K562 (cell line): ENCODE measurements at regions not wholly inside any gene's neighbourhood (a gene's known extent, or its start where the extent isn't known, plus 50 kb on each side); places are given as distances from the start of the nearest gene placed in this dataset.

Experiments
- ATAC-seq: fragments of 200-7000 bp; cut with Tn5 transposase; 3 replicates; pipeline ENCODE4 v1.9.1; 2020; ENCODE audit warnings: moderate library complexity
- BruUV-seq: library from RNA; stranded (reverse); fragments of 400-500 nt; replicated peaks from 2 replicates; lab custom pipeline; 2021; lab: Mats Ljungman, UMichigan
- CTCF ChIA-PET: fragments of 300-600 bp; formaldehyde crosslinking; extraction: SDS; loops from one replicate; lab custom pipeline; 2021; ENCODE audit warnings: low intra/inter-chr PET ratio; lab: Yijun Ruan, JAX
- POLR2A ChIA-PET: fragments of 300-600, 350-650 bp; sonication (Branson Sonifier 250); formaldehyde crosslinking; extraction: SDS; loops from one replicate; lab custom pipeline; 2021; ENCODE audit warnings: antibody characterized with exemption, inconsistent platforms; lab: Yijun Ruan, JAX
- DNase-seq, 4 experiments: peaks; one replicate each; pipeline versions ENCODE4 v3.0.0 to v3.0.0-alpha.2; 2011 to 2018; ENCODE audit warnings: low spot score in 3 of 4, mixed read lengths in 3 of 4; ENCODE audit errors: extremely low read depth in 1 of 4
- FAIRE-seq: peaks from 2 replicates; lab custom pipeline; 2011; peaks lifted over from hg19 to GRCh38; lab: Jason Lieb, UNC
- H2AFZ ChIP-seq: 2 replicates; pipeline ENCODE4 v1.6.0; 2011; ENCODE audit warnings: low read depth, low read length, control low read depth, inconsistent platforms
- H3K27ac ChIP-seq: fragments of 200-600 bp; 3 replicates; pipeline ENCODE4 v1.8.0; 2011; ENCODE audit warnings: low read depth, mild to moderate bottlenecking, control low read depth, inconsistent platforms, low read length, moderate library complexity, mixed read lengths; ENCODE audit errors: extremely low read depth
- H3K27me3 ChIP-seq, 2 experiments: fragments of 300-600 bp in 1 of 2; 2 replicates in 1 of 2; 3 replicates in 1 of 2; pipeline versions ENCODE4 v1.6.0 to v1.8.0; 2011; ENCODE audit warnings: inconsistent platforms in 2 of 2, low read length in 2 of 2, mild to moderate bottlenecking in 1 of 2, mixed read lengths in 1 of 2, moderate library complexity in 1 of 2; ENCODE audit not compliant: control insufficient read depth in 2 of 2, insufficient read depth in 2 of 2
- H3K36me3 ChIP-seq: fragments of 300-600 bp; 3 replicates; pipeline ENCODE4 v1.8.0; 2011; ENCODE audit warnings: mild to moderate bottlenecking, low read length, inconsistent platforms; ENCODE audit not compliant: control insufficient read depth, insufficient read depth
- H3K4me1 ChIP-seq, 2 experiments: fragments of 200-600 bp in 1 of 2; replicated peaks in 1 of 2; 2 replicates in 1 of 2; 3 replicates in 1 of 2; pipeline versions ENCODE4 v1.5.1 to v1.8.0; 2011; ENCODE audit warnings: inconsistent platforms in 2 of 2, low read length in 2 of 2, mild to moderate bottlenecking in 1 of 2, mixed read lengths in 1 of 2, moderate library complexity in 1 of 2; ENCODE audit not compliant: control insufficient read depth in 2 of 2, insufficient read depth in 2 of 2
- H3K4me2 ChIP-seq: 2 replicates; pipeline ENCODE4 v1.6.1; 2011; ENCODE audit warnings: low read length, control low read depth, inconsistent platforms, mixed read lengths; ENCODE audit not compliant: insufficient read depth
- H3K4me3 ChIP-seq: fragments of 200-600 bp; sonication (generic), shearing (Covaris generic); 2 replicates; pipeline ENCODE4 v1.5.1; 2016; ENCODE audit warnings: control low read depth, inconsistent platforms
- H3K79me2 ChIP-seq: fragments of 200-600 bp; 3 replicates; pipeline ENCODE4 v1.8.0; 2011; ENCODE audit warnings: low read length, inconsistent platforms; ENCODE audit not compliant: control insufficient read depth, insufficient read depth
- H3K9ac ChIP-seq, 2 experiments: 2 replicates each; pipeline versions ENCODE4 v1.6.0 to v1.6.1; 2011; ENCODE audit warnings: low read depth in 2 of 2, low read length in 2 of 2, control low read depth in 1 of 2, inconsistent platforms in 1 of 2, mild to moderate bottlenecking in 1 of 2, mixed read lengths in 1 of 2; ENCODE audit not compliant: insufficient read depth in 1 of 2
- H3K9me1 ChIP-seq: one replicate; pipeline ENCODE4 v1.6.0; 2011; ENCODE audit warnings: inconsistent platforms, mild to moderate bottlenecking, low read length, moderate library complexity; ENCODE audit not compliant: control insufficient read depth, insufficient read depth
- H3K9me3 ChIP-seq: replicated peaks from 2 replicates; pipeline ENCODE4 v1.5.1; 2011; ENCODE audit warnings: low read depth, low read length, inconsistent platforms; ENCODE audit not compliant: control insufficient read depth, insufficient read depth
- H4K20me1 ChIP-seq: replicated peaks from 2 replicates; pipeline ENCODE4 v1.6.1; 2011; ENCODE audit warnings: low read length, inconsistent platforms, mixed read lengths; ENCODE audit not compliant: control insufficient read depth, insufficient read depth
- BCL6 ChIP-seq: fragments of 250-450 bp; sonication (Bioruptor Pico); IDR thresholded peaks from 2 replicates; pipeline ENCODE4 v1.4.0; 2020
- BDP1 ChIP-seq: IDR thresholded peaks from 3 replicates; pipeline ENCODE4 v1.6.1; 2011; ENCODE audit not compliant: insufficient read length, insufficient read depth
- BRCA1 ChIP-seq, 2 experiments: fragments of 450-650 bp in 1 of 2; sonication (generic) in 1 of 2; formaldehyde crosslinking in 1 of 2; IDR thresholded peaks; 2 replicates each; pipeline versions ENCODE4 v1.5.0 to v1.6.1; 2017 to 2020; ENCODE audit warnings: mild to moderate bottlenecking in 1 of 2, missing genetic modification reagents in 1 of 2
- COPS2 ChIP-seq: fragments of 450-650 bp; conservative IDR thresholded peaks from 2 replicates; pipeline ENCODE4 v1.6.1; 2016; ENCODE audit warnings: mild to moderate bottlenecking, moderate library complexity
- GATAD2A ChIP-seq: fragments of 450-650 bp; IDR thresholded peaks from 2 replicates; pipeline ENCODE4 v1.6.1; 2017
- PTRF ChIP-seq: fragments of 450-650 bp; IDR thresholded peaks from 2 replicates; pipeline ENCODE4 v1.6.1; 2016; ENCODE audit warnings: mild to moderate bottlenecking, missing genetic modification characterization, missing compliant biosample characterization
- ZNF239 ChIP-seq: fragments of 250-450 bp; sonication (Bioruptor Pico); IDR thresholded peaks from 2 replicates; pipeline ENCODE4 v1.4.0; 2020; ENCODE audit warnings: mild to moderate bottlenecking
- ZNF316 ChIP-seq: fragments of 450-650 bp; IDR thresholded peaks from 2 replicates; pipeline ENCODE4 v1.6.1; 2016
- ZNF347 ChIP-seq: fragments of 450-650 bp; formaldehyde crosslinking; IDR thresholded peaks from 2 replicates; pipeline ENCODE4 v1.4.0; 2020; ENCODE audit warnings: low read depth, mild to moderate bottlenecking, moderate library complexity
- WGBS: fragments of 100-300 bp; shearing (Covaris generic); methylation state at CpG from one replicate; pipeline ENCODE4 v1.1.6; 2016; ENCODE audit warnings: low coverage, mixed read lengths; ENCODE audit not compliant: insufficient coverage; ENCODE audit errors: missing lambda C conversion rate; 5-methylcytosine and 5-hydroxymethylcytosine counted together
- in situ Hi-C: fragments of 300-500 bp; cut with MboI; formaldehyde crosslinking; loops from 4 replicates; pipeline ENCODE4 v1.15.0; 2018; ENCODE audit warnings: inconsistent platforms, mixed read lengths
- intact Hi-C: fragments of 100-400 bp; cut with micrococcal nuclease; formaldehyde crosslinking; loops from 2 replicates; pipeline ENCODE4 v1.14.2; 2022
- TF ChIP-seq, protein P1 (sequence below): fragments of 450-650 bp; formaldehyde crosslinking; IDR thresholded peaks from 2 replicates; pipeline ENCODE4 v1.4.0; 2022; ENCODE audit warnings: missing genetic modification characterization
- TF ChIP-seq, protein P2 (sequence below): fragments of 450-650 bp; formaldehyde crosslinking; IDR thresholded peaks from 2 replicates; pipeline ENCODE4 v1.4.0; 2020; ENCODE audit warnings: mild to moderate bottlenecking, moderate library complexity
- TF ChIP-seq, protein P3 (sequence below): fragments of 450-650 bp; IDR thresholded peaks from 2 replicates; pipeline ENCODE4 v1.6.1; 2014; ENCODE audit warnings: low read depth, mild to moderate bottlenecking, moderate library complexity, borderline replicate concordance

DNA sequence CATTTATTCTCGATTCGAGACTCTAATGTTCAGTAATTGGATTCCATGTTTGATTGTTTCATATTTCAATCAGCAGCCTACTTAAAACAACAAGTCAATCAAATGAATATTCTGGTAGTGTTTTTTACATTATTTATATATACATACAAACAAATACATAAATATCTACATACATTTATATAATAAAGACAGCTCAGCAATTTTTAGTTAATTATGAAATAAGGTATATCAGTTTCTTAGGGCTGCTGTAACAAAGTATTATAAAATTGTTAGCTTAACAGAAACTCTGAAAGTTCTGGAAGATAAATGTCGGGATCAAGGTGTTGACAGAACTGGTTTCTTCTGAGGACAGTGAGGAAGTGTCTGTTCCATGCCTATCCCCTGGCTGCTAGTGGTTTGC is 105.9 kb downstream of the MGST1 start:
- no TSS peak for BruUV-seq
- ATAC-seq (no peak), FAIRE-seq (no peak), DNase-seq (no peak)
- TF ChIP-seq ZNF316 (peak; percentile 38; the same call in 1 of the 2 replicates), PTRF (tag) (no peak)
- CTCF ChIA-PET: no interaction called here
- H2AFZ ChIP-seq: no peak overlapping the region
- no peak overlapping the region for H3K4me3 ChIP-seq
- no peak overlapping the region for H3K4me2 ChIP-seq
- no peaks in the 10 kb centered on the region for H3K9me3 ChIP-seq
- H3K27me3 ChIP-seq: no peaks in the 10 kb centered on the region
- H3K27ac ChIP-seq: no peak overlapping the region
- H3K4me1 ChIP-seq: no peaks in the 10 kb centered on the region
- in situ Hi-C loops: no loop called here
- intact Hi-C loops: no loop called here
- H3K36me3 ChIP-seq: no peaks in the 10 kb centered on the region
- no peaks in the 10 kb centered on the region for H4K20me1 ChIP-seq
- no peaks in the 10 kb centered on the region for H3K9me1 ChIP-seq
- 0% methylated on average over 3 of the region's 3 CpGs for WGBS
- no peak overlapping the region for H3K9ac ChIP-seq
- H3K79me2 ChIP-seq: no peaks in the 10 kb centered on the region
- POLR2A ChIA-PET: no interaction called here

DNA sequence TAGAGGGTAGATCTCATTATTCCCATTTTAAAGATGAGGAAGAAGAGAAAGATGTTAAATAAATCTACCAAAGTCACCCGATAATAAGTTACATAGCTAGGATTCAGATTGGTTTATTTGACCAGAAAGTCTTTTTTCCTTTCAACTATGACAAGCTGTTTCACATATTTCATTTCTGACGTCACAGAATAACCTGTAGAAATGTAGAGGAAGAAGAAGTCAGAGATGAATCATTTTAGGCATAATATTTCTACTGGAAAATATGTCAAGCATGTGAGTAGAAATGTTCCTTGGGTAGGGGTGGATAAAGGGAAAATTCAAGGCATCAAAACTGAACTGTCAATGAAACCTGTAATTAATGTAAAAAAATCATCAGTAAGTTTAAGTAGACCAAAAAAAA is 107.0 kb downstream of the MGST1 start:
- in situ Hi-C loops (no loop called here), intact Hi-C loops (no loop called here)
- Histone ChIP-seq H3K27me3 (no peaks in the 10 kb centered on the region), H3K27ac (no peak overlapping the region), H3K36me3 (no peaks in the 10 kb centered on the region), H2AFZ (no peak overlapping the region), H3K79me2 (no peaks in the 10 kb centered on the region), H3K4me3 (no peak overlapping the region), H3K9me3 (no peaks in the 10 kb centered on the region), H3K9me1 (no peaks in the 10 kb centered on the region), H3K4me2 (no peak overlapping the region), H4K20me1 (no peaks in the 10 kb centered on the region), H3K4me1 (no peaks in the 10 kb centered on the region), H3K9ac (no peak overlapping the region)
- BruUV-seq: no TSS peak
- CTCF ChIA-PET: no interaction called here
- POLR2A ChIA-PET: no interaction called here
- 0% methylated on average over 2 of the region's 2 CpGs for WGBS
- FAIRE-seq (no peak), DNase-seq (no peak), ATAC-seq (no peak)
- TF ChIP-seq BDP1: no peak
- TF ChIP-seq BCL6 (CRISPR knock-in tag): no peak
- TF ChIP-seq GATAD2A: no peak
- no peak for TF ChIP-seq ZNF347 (CRISPR knock-in tag)
- no peak for TF ChIP-seq PTRF (tag)
- TF ChIP-seq ZNF239 (CRISPR knock-in tag): no peak
- no peak for TF ChIP-seq COPS2
- TF ChIP-seq, protein P1, sequence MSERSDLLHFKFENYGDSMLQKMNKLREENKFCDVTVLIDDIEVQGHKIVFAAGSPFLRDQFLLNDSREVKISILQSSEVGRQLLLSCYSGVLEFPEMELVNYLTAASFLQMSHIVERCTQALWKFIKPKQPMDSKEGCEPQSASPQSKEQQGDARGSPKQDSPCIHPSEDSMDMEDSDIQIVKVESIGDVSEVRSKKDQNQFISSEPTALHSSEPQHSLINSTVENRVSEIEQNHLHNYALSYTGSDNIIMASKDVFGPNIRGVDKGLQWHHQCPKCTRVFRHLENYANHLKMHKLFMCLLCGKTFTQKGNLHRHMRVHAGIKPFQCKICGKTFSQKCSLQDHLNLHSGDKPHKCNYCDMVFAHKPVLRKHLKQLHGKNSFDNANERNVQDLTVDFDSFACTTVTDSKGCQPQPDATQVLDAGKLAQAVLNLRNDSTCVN (CRISPR knock-in tag): no peak
- TF ChIP-seq, protein P2, sequence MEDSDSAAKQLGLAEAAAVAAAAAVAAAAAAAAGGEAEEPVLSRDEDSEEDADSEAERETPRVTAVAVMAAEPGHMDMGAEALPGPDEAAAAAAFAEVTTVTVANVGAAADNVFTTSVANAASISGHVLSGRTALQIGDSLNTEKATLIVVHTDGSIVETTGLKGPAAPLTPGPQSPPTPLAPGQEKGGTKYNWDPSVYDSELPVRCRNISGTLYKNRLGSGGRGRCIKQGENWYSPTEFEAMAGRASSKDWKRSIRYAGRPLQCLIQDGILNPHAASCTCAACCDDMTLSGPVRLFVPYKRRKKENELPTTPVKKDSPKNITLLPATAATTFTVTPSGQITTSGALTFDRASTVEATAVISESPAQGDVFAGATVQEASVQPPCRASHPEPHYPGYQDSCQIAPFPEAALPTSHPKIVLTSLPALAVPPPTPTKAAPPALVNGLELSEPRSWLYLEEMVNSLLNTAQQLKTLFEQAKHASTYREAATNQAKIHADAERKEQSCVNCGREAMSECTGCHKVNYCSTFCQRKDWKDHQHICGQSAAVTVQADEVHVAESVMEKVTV: no peak
- TF ChIP-seq, protein P3, sequence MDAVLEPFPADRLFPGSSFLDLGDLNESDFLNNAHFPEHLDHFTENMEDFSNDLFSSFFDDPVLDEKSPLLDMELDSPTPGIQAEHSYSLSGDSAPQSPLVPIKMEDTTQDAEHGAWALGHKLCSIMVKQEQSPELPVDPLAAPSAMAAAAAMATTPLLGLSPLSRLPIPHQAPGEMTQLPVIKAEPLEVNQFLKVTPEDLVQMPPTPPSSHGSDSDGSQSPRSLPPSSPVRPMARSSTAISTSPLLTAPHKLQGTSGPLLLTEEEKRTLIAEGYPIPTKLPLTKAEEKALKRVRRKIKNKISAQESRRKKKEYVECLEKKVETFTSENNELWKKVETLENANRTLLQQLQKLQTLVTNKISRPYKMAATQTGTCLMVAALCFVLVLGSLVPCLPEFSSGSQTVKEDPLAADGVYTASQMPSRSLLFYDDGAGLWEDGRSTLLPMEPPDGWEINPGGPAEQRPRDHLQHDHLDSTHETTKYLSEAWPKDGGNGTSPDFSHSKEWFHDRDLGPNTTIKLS: no peak
- TF ChIP-seq BRCA1 (IDR thresholded peaks at IDR 0.05): no peak
- TF ChIP-seq BRCA1 (CRISPR knock-in tag; IDR thresholded peaks at IDR 0.05): no peak
